GM10248 (cell line): ENCODE measurements at regions not wholly inside any gene's neighbourhood (a gene's known extent, or its start where the extent isn't known, plus 50 kb on each side); places are given as distances from the start of the nearest gene placed in this dataset.

Experiments used
- CTCF ChIA-PET: fragments of 300-600 bp; sonication (Branson Sonifier 250); formaldehyde crosslinking; extraction: SDS; loops from one replicate; lab custom pipeline; 2021; ENCODE audit warnings: antibody characterized with exemption; lab: Yijun Ruan, JAX
- POLR2A ChIA-PET: fragments of 350-650 bp; sonication (Branson Sonifier 250); formaldehyde crosslinking; extraction: SDS; loops from one replicate; lab custom pipeline; 2020; ENCODE audit warnings: antibody characterized with exemption; lab: Yijun Ruan, JAX
- DNase-seq: peaks from one replicate; pipeline ENCODE4 v3.0.0; 2012; ENCODE audit errors: extremely low spot score
- TF ChIP-seq, protein P1 (sequence below): IDR thresholded peaks from 2 replicates; pipeline ENCODE4 v1.5.1; 2012; ENCODE audit warnings: mild to moderate bottlenecking, low read depth; ENCODE audit errors: extremely low read depth, missing control alignments, control extremely low read depth

DNA sequence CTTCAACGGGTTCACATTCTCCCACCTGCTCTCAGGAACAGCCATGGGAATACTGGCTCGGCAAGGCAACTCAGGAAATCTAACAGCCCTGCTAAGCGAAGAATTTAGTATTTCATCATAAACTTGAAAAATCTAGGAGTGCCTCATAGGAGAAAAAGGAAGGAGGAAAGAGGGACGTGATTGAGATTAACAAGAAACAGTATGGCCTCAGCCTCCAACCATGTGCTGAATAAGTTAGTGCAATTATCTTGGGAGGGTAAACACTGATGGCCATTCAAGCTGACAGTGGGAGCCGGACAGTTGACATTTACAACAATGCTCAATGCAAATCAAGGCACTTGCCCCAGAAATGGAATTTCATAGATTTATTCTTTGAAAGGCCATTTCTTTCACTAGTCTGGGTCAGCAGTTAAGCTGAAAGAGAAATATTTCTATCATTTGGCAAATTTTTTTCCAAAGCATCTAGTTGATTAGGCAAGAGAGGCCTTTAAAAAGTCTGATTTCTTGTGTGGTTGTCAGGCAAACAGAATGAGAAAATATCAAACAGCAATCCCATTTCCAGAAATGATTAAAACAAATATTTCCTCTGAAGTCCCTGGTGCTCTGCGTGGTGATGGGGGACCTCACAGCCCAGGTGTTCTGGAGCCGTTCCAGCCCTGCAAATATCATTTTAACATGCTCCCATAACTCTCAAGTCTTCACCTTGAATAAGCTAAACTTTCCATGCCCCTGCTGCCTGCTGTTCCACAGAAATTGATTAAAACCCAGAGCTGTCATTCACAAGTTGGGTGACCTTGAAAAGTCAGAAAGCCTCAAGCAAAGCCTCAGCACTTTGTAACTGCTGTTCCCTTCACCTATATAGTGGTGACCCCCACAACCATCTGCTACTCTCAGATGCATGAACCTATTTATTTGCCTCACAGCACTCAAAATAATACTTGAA lies 121.6 kb downstream of the PHLDA1 start:
- POLR2A ChIA-PET: no interaction called here
- TF ChIP-seq, protein P1, sequence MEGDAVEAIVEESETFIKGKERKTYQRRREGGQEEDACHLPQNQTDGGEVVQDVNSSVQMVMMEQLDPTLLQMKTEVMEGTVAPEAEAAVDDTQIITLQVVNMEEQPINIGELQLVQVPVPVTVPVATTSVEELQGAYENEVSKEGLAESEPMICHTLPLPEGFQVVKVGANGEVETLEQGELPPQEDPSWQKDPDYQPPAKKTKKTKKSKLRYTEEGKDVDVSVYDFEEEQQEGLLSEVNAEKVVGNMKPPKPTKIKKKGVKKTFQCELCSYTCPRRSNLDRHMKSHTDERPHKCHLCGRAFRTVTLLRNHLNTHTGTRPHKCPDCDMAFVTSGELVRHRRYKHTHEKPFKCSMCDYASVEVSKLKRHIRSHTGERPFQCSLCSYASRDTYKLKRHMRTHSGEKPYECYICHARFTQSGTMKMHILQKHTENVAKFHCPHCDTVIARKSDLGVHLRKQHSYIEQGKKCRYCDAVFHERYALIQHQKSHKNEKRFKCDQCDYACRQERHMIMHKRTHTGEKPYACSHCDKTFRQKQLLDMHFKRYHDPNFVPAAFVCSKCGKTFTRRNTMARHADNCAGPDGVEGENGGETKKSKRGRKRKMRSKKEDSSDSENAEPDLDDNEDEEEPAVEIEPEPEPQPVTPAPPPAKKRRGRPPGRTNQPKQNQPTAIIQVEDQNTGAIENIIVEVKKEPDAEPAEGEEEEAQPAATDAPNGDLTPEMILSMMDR: no peak
- no peak for DNase-seq
- CTCF ChIA-PET: interaction anchor here (0.7 to 1.8 kb wide), 3 partner anchors 9 to 383 kb away, joined by 3 to 4 read pairs (median 3); no protein-coding TSS in a partner anchor

DNA sequence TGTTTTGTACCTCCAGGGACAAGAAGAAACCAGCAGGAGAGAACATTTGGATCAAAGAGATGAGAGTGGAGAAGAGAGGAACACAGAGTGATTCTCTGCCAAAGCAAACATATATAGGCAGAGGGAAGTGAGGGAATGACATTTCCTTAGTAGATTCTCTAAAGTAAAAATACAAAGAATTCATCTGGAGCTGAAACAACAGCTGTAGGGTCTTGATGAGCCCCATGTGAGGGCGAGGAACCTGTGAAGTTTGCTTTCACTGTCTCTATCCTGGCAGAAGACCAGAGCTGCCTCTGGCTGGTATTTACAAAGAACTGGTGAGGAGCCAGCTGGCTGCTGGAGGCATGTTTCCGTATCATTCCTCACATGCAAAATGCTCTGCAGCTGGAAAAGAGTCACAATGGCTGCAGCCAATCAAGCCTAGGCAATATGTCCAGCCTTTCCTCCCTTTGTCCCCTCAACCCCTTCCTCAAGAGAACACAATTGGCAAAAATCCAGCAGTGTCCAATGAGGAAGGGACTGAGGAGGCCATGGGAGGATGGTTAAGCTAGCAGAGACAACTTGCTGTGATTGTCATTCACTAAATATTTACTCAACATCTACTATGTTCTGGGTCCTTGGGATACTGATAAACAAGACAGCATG lies 122.5 kb downstream of the PHLDA1 start:
- TF ChIP-seq, protein P1: no peak
- ChIA-PET POLR2A (no interaction called here), CTCF (interaction anchor here (1.1 to 2.4 kb wide), 3 partner anchors 12 to 122 kb away, joined by 3 to 10 read pairs (median 3); partner anchors contain the start of gene PHLDA1)
- no peak for DNase-seq

DNA sequence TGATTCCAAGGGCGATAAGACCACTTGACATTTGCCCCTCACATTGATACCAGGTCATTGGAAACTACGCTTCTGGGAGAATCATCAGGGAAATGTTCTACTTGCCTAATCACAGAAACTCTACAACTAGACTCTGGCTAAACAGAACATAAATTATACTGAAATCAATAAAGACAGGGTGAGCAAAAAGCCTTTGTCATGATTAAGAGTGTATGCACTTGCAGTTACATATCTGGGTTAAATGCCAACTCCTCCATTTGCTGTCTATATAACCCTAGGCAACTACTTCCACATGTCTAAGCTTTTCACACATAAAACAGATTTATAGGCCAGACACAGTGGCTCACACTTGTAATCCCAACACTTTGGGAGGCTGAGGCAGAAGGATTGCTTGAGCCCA lies 125.7 kb downstream of the PHLDA1 start:
- ChIA-PET CTCF (no interaction called here), POLR2A (no interaction called here)
- no peak for DNase-seq
- TF ChIP-seq, protein P1: no peak

DNA sequence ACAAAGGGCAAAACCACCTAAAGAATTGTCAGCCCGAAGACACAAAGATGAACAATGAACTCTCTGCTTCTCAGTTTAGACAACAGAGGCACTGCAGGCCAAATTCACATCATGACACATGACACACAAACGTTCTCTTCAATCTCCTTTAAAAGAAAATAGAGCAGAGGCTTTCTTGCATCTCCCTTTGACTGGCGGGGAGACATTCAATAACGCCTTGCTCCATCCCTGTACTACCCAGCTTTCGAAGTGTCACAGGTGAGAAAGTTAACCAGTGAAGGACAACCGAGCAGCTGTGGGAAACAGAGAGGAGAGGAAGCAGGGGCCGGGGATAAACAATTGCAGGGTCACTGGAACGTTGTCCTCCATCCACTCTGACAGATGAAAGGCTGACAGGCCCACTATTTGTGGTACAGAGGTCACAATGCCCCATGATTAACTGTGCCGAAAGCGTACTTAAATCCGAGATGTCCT lies 130.8 kb downstream of the PHLDA1 start:
- ChIA-PET CTCF (interaction anchor here (1.2 kb wide), 1 partner anchor 30 kb away, joined by 3 read pairs; no protein-coding TSS in a partner anchor), POLR2A (no interaction called here)
- no peak for DNase-seq
- TF ChIP-seq, protein P1: no peak

DNA sequence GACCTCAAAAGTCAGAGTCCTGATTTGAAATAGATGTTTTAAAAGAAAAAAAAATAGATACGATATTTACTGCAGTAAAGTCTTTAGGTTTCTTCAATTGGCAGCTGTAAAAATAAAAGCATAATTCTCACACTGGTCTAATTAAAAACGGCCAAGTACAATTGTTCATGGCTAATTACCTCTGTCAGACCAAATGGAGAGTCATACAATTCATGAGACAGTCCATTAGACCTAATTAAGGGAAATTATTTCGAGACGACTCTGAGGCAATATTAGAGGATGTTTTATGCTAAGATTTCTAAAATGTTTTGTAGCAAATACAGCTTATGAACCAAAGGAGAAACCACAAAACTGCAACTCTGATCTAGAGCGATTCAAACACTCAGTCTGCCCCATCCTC lies 131.3 kb downstream of the PHLDA1 start:
- ChIA-PET CTCF (interaction anchor here (1.2 kb wide), 1 partner anchor 30 kb away, joined by 3 read pairs; no protein-coding TSS in a partner anchor), POLR2A (no interaction called here)
- TF ChIP-seq, protein P1: no peak
- DNase-seq: no peak
